IMR-90 (cell line): ENCODE measurements at regions not wholly inside any gene's neighbourhood (a gene's known extent, or its start where the extent isn't known, plus 50 kb on each side); places are given as distances from the start of the nearest gene placed in this dataset.

ENCODE experiments used
- CEBPB ChIP-seq: IDR thresholded peaks from 2 replicates; pipeline ENCODE4 v1.6.1; 2012; ENCODE audit warnings: low read depth, low read length, improper control_type of control experiment
- CTCF ChIP-seq: conservative IDR thresholded peaks from 2 replicates; pipeline ENCODE4 v1.5.1; 2012; ENCODE audit warnings: mild to moderate bottlenecking, low read depth, low read length, improper control_type of control experiment
- MAZ ChIP-seq: IDR thresholded peaks from 2 replicates; pipeline ENCODE4 v1.6.1; 2012; ENCODE audit warnings: low read depth, mild to moderate bottlenecking, low read length, improper control_type of control experiment, moderate library complexity, borderline replicate concordance
- MXI1 ChIP-seq: IDR thresholded peaks from 2 replicates; pipeline ENCODE4 v1.6.1; 2012; ENCODE audit warnings: low read depth, mild to moderate bottlenecking, low read length, moderate library complexity, borderline replicate concordance
- POLR2A ChIP-seq: IDR thresholded peaks from 2 replicates; pipeline ENCODE4 v1.6.1; 2012; ENCODE audit warnings: mild to moderate bottlenecking, low read depth, low read length
- RAD21 ChIP-seq: IDR thresholded peaks from 2 replicates; pipeline ENCODE4 v1.6.1; 2012; ENCODE audit warnings: low read length, improper control_type of control experiment
- RFX5 ChIP-seq: IDR thresholded peaks from 2 replicates; pipeline ENCODE4 v1.8.0; 2012; ENCODE audit warnings: low read depth, mild to moderate bottlenecking, low read length, moderate library complexity
- SMC3 ChIP-seq: fragments of 150-350 bp; IDR thresholded peaks from 2 replicates; pipeline ENCODE4 v1.6.1; 2016; ENCODE audit warnings: low read depth, mild to moderate bottlenecking, antibody characterized with exemption, low read length, moderate library complexity
- USF2 ChIP-seq: fragments of 150-350 bp; IDR thresholded peaks from 2 replicates; pipeline ENCODE4 v1.6.1; 2017; ENCODE audit warnings: mild to moderate bottlenecking, antibody characterized with exemption, low read length, low read depth

- TF ChIP-seq CTCF (no peak), POLR2A (no peak), SMC3 (no peak), CEBPB (no peak), MAZ (no peak), MXI1 (no peak), RFX5 (no peak), USF2 (no peak), RAD21 (no peak)
Measured at GRCh38 chr6:137409266-137409777, 84.9 kb downstream of the OLIG3 start.
